ENCODE measurements at regions not wholly inside any gene's neighbourhood (a gene's known extent, or its start where the extent isn't known, plus 50 kb on each side); places are given as distances from the start of the nearest gene placed in this dataset.
A peak's percentile ranks its signal among the peaks of the same experiment; 100 is the strongest.

- no peak for DNase-seq
These were observed 118.7 kb downstream of the TENT4A start for GRCh38 chr5:6831678-6832671.

GRCh38 chr5:6832994-6833393 is 119.8 kb downstream of the TENT4A start:
- no peak for DNase-seq

GRCh38 chr5:6833406-6833805 is 120.2 kb downstream of the TENT4A start:
- no peak for DNase-seq

- DNase-seq = no peak
These were observed 123.9 kb downstream of the TENT4A start for GRCh38 chr5:6837095-6837494.

- DNase-seq = no peak
These were observed 124.4 kb downstream of the TENT4A start for GRCh38 chr5:6837519-6838110.

- DNase-seq = no peak
These were observed 125.5 kb downstream of the TENT4A start for GRCh38 chr5:6838736-6839135.

- no peak for DNase-seq
These were observed 127.0 kb downstream of the TENT4A start for GRCh38 chr5:6840136-6840793.

GRCh38 chr5:6843335-6843734 is 130.1 kb downstream of the TENT4A start:
- DNase-seq = no peak

GRCh38 chr5:6843821-6844220 is 130.6 kb downstream of the TENT4A start:
- no peak for DNase-seq

- DNase-seq = no peak
These were observed 132.6 kb downstream of the TENT4A start for GRCh38 chr5:6845856-6846255.

GRCh38 chr5:6847870-6848269 is 134.6 kb downstream of the TENT4A start:
- DNase-seq = no peak

GRCh38 chr5:6849316-6850105 is 136.3 kb downstream of the TENT4A start:
- no peak for DNase-seq

GRCh38 chr5:6850106-6850432 is 136.8 kb downstream of the TENT4A start:
- no peak for DNase-seq

- DNase-seq = no peak
These were observed 143.4 kb downstream of the TENT4A start for GRCh38 chr5:6856653-6857052.

GRCh38 chr5:6858419-6858818 is 145.2 kb downstream of the TENT4A start:
- no peak for DNase-seq

- DNase-seq = no peak
These were observed 145.8 kb downstream of the TENT4A start for GRCh38 chr5:6859023-6859422.

- DNase-seq = no peak
These were observed 146.9 kb downstream of the TENT4A start for GRCh38 chr5:6859951-6860638.

- peak in 2 of 3 donors; percentile 13 to 20 for DNase-seq
These were observed 147.8 kb downstream of the TENT4A start for GRCh38 chr5:6861036-6861435.

- DNase-seq = peak in 1 of 3 donors; percentile 24
These were observed 148.4 kb downstream of the TENT4A start for GRCh38 chr5:6861667-6862066.

GRCh38 chr5:6862306-6862705 is 149.1 kb downstream of the TENT4A start:
- no peak for DNase-seq

- DNase-seq = no peak
These were observed 154.5 kb downstream of the TENT4A start for GRCh38 chr5:6867712-6868111.
